NCI-H82 treated with DMSO at 0.1 percent for 48 hours (cell line): ENCODE measurements at regions not wholly inside any gene's neighbourhood (a gene's known extent, or its start where the extent isn't known, plus 50 kb on each side); places are given as distances from the start of the nearest gene placed in this dataset.

Experiments used
- DNase-seq: peaks from one replicate; lab custom pipeline; 2025; ENCODE audit not compliant: unreplicated experiment; lab: John Stamatoyannopoulos, UW

- no peak for DNase-seq
Measured at GRCh38 chr17:68782789-68783188, 172.4 kb downstream of the ABCA8 start.

- no peak for DNase-seq
Measured at GRCh38 chr17:68780596-68780995, 174.6 kb downstream of the ABCA8 start.

GRCh38 chr17:68778726-68779125 lies 176.5 kb downstream of the ABCA8 start:
- DNase-seq, result no peak

- DNase-seq, result no peak
Measured at GRCh38 chr17:68777856-68778694, 176.9 kb upstream of the FAM20A start.

- peak; percentile 35 for DNase-seq
Measured at GRCh38 chr17:68777243-68777855, 176.2 kb upstream of the FAM20A start.

- DNase-seq, result no peak
Measured at GRCh38 chr17:68776451-68776850, 175.3 kb upstream of the FAM20A start.

GRCh38 chr17:68775969-68776368 lies 174.8 kb upstream of the FAM20A start:
- no peak for DNase-seq

- DNase-seq, result no peak
Measured at GRCh38 chr17:68775318-68775717, 174.2 kb upstream of the FAM20A start.

- DNase-seq, result peak; percentile 43
Measured at GRCh38 chr17:68771867-68772515, 170.8 kb upstream of the FAM20A start.

- DNase-seq, result no peak
Measured at GRCh38 chr17:68768804-68769203, 167.6 kb upstream of the FAM20A start.

- no peak for DNase-seq
Measured at GRCh38 chr17:68766640-68767039, 165.5 kb upstream of the FAM20A start.

- no peak for DNase-seq
Measured at GRCh38 chr17:68763562-68763961, 162.4 kb upstream of the FAM20A start.

GRCh38 chr17:68762911-68763310 lies 161.7 kb upstream of the FAM20A start:
- no peak for DNase-seq

- DNase-seq, result no peak
Measured at GRCh38 chr17:68760141-68760475, 158.9 kb upstream of the FAM20A start.

GRCh38 chr17:68759343-68760140 lies 158.4 kb upstream of the FAM20A start:
- DNase-seq, result peak; percentile 59

GRCh38 chr17:68759002-68759342 lies 157.8 kb upstream of the FAM20A start:
- DNase-seq, result no peak

- DNase-seq, result peak; percentile 76
Measured at GRCh38 chr17:68757866-68758757, 156.9 kb upstream of the FAM20A start.

GRCh38 chr17:68753985-68754769 lies 153.0 kb upstream of the FAM20A start:
- DNase-seq, result no peak

- no peak for DNase-seq
Measured at GRCh38 chr17:68750208-68750562, 149.0 kb upstream of the FAM20A start.
